GM23338 (cell line): ENCODE measurements at regions not wholly inside any gene's neighbourhood (a gene's known extent, or its start where the extent isn't known, plus 50 kb on each side); places are given as distances from the start of the nearest gene placed in this dataset.

Source experiments
- CREB1 ChIP-seq: fragments of 250-450 bp; sonication (Bioruptor Pico); IDR thresholded peaks from 2 replicates; pipeline ENCODE4 v1.5.0; 2020; ENCODE audit warnings: low read depth, mild to moderate bottlenecking, moderate library complexity
- CTCF ChIP-seq, 2 experiments: fragments of 200-600 bp in 1 of 2; sonication (generic) in 1 of 2; conservative IDR thresholded peaks; 2 replicates each; pipeline versions ENCODE4 v1.5.1 to v1.6.1; 2016 to 2017; ENCODE audit warnings: antibody characterized with exemption in 2 of 2, low read depth in 2 of 2, mild to moderate bottlenecking in 2 of 2, moderate library complexity in 1 of 2
- EZH2 ChIP-seq: fragments of 200-600 bp; sonication (generic); IDR thresholded peaks from one replicate; pipeline ENCODE4 v1.8.0; 2017; ENCODE audit warnings: antibody characterized with exemption, mild to moderate bottlenecking, low read depth; ENCODE audit not compliant: unreplicated experiment
- EZH2phosphoT487 ChIP-seq: fragments of 200-600 bp; sonication (generic); IDR thresholded peaks from one replicate; pipeline ENCODE4 v1.8.1; 2018; ENCODE audit warnings: antibody characterized with exemption; ENCODE audit not compliant: unreplicated experiment
- POLR2AphosphoS5 ChIP-seq: IDR thresholded peaks from 2 replicates; pipeline ENCODE4 v1.6.1; 2016; ENCODE audit warnings: antibody characterized with exemption, low read depth
- STAT1 ChIP-seq: IDR thresholded peaks from one replicate; pipeline ENCODE4 v1.6.1; 2016; ENCODE audit warnings: antibody characterized with exemption; ENCODE audit not compliant: unreplicated experiment
- ZNF114 ChIP-seq: fragments of 250-450 bp; sonication (Bioruptor Pico); IDR thresholded peaks from 2 replicates; pipeline ENCODE4 v1.5.0; 2020; ENCODE audit warnings: mild to moderate bottlenecking, moderate library complexity
- TF ChIP-seq, protein P1 (sequence below): IDR thresholded peaks from one replicate; pipeline ENCODE4 v1.6.1; 2018; ENCODE audit warnings: antibody characterized with exemption; ENCODE audit not compliant: unreplicated experiment

DNA sequence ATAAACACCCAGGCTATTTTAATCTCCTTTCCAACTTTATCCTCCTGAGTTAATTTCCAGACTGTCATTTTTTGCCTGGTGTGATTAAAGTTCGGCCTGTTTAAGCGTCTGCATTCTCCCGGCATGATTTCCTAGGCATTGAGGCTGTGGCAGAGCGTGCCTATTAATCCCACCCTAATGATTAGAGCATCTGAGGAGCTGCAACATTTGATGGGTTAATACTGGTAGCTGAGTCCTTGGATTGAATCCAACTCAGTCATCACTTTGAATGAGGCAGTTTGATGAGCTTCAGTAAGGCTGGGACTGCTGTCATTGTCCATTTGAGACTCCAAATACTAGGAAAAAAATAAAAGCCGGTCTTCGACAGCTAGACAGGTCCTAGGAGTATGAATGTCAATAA is 882.5 kb downstream of the SLC4A3 start:
- TF ChIP-seq CTCF (conservative IDR thresholded peaks at IDR 0.05; ENCODE audit: low read depth in 2 of 2) (no peak), EZH2 (no peak), CREB1 (CRISPR knock-in tag) (no peak), STAT1 (no peak), POLR2AphosphoS5 (no peak), EZH2phosphoT487 (no peak), ZNF114 (CRISPR knock-in tag) (no peak)
- TF ChIP-seq, protein P1, sequence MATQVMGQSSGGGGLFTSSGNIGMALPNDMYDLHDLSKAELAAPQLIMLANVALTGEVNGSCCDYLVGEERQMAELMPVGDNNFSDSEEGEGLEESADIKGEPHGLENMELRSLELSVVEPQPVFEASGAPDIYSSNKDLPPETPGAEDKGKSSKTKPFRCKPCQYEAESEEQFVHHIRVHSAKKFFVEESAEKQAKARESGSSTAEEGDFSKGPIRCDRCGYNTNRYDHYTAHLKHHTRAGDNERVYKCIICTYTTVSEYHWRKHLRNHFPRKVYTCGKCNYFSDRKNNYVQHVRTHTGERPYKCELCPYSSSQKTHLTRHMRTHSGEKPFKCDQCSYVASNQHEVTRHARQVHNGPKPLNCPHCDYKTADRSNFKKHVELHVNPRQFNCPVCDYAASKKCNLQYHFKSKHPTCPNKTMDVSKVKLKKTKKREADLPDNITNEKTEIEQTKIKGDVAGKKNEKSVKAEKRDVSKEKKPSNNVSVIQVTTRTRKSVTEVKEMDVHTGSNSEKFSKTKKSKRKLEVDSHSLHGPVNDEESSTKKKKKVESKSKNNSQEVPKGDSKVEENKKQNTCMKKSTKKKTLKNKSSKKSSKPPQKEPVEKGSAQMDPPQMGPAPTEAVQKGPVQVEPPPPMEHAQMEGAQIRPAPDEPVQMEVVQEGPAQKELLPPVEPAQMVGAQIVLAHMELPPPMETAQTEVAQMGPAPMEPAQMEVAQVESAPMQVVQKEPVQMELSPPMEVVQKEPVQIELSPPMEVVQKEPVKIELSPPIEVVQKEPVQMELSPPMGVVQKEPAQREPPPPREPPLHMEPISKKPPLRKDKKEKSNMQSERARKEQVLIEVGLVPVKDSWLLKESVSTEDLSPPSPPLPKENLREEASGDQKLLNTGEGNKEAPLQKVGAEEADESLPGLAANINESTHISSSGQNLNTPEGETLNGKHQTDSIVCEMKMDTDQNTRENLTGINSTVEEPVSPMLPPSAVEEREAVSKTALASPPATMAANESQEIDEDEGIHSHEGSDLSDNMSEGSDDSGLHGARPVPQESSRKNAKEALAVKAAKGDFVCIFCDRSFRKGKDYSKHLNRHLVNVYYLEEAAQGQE: no peak
